ENCODE measurements at regions not wholly inside any gene's neighbourhood (a gene's known extent, or its start where the extent isn't known, plus 50 kb on each side); places are given as distances from the start of the nearest gene placed in this dataset.

GRCh38 chr16:31704138-31704537 is 169.5 kb upstream of the ZNF267 start:
- Histone ChIP-seq H3K9me3 (ENCODE audit: low read depth, low read length, poor library complexity, severe bottlenecking) (no peaks in the 10 kb centered on the region), H3K36me3 (ENCODE audit: insufficient read depth, low read length, poor library complexity, severe bottlenecking) (peaks cover 3% of the 10 kb centered on the region), H3K4me3 (ENCODE audit: low read depth, low read length, poor library complexity, severe bottlenecking) (no peak overlapping the region), H3K4me1 (ENCODE audit: insufficient read depth, low read length, poor library complexity, severe bottlenecking) (no peaks in the 10 kb centered on the region), H3K27me3 (replicated peaks; ENCODE audit: insufficient read depth, low read depth, low read length, poor library complexity) (no peaks in the 10 kb centered on the region), H3K27ac (ENCODE audit: low read depth, low read length, poor library complexity, severe bottlenecking) (no peak overlapping the region)
- DNase-seq (ENCODE audit: low spot score), result no peak
- intact Hi-C loops (cut with micrococcal nuclease; ENCODE audit: unreplicated experiment), result loop anchor here (5.0 kb wide), 1 partner anchor 197 kb away; the partner anchor contains the start of gene RUSF1
- no TSS peak for BruUV-seq (replicated peaks)
- TF ChIP-seq EZH2 (IDR thresholded peaks at IDR 0.05; ENCODE audit: borderline replicate concordance, low read depth, low read length, poor library complexity, severe bottlenecking) (no peak), CTCF (conservative IDR thresholded peaks at IDR 0.05; ENCODE audit: low read depth, low read length) (no peak)
- ChIA-PET CTCF (no interaction called here), POLR2A (ENCODE audit: low non-redundant PET) (no interaction called here)

- BruUV-seq (replicated peaks), result no TSS peak
- Histone ChIP-seq H3K27ac (ENCODE audit: low read depth, low read length, poor library complexity, severe bottlenecking) (no peak overlapping the region), H3K9me3 (ENCODE audit: low read depth, low read length, poor library complexity, severe bottlenecking) (no peaks in the 10 kb centered on the region), H3K4me3 (ENCODE audit: low read depth, low read length, poor library complexity, severe bottlenecking) (no peak overlapping the region), H3K36me3 (ENCODE audit: insufficient read depth, low read length, poor library complexity, severe bottlenecking) (peaks cover 3% of the 10 kb centered on the region), H3K4me1 (ENCODE audit: insufficient read depth, low read length, poor library complexity, severe bottlenecking) (no peaks in the 10 kb centered on the region), H3K27me3 (replicated peaks; ENCODE audit: insufficient read depth, low read depth, low read length, poor library complexity) (no peaks in the 10 kb centered on the region)
- no peak for DNase-seq (ENCODE audit: low spot score)
- CTCF ChIA-PET, result no interaction called here
- no peak for TF ChIP-seq EZH2 (IDR thresholded peaks at IDR 0.05; ENCODE audit: borderline replicate concordance, low read depth, low read length, poor library complexity, severe bottlenecking)
- no peak for TF ChIP-seq CTCF (conservative IDR thresholded peaks at IDR 0.05; ENCODE audit: low read depth, low read length)
- POLR2A ChIA-PET (ENCODE audit: low non-redundant PET), result no interaction called here
- intact Hi-C loops (cut with micrococcal nuclease; ENCODE audit: unreplicated experiment), result no loop called here
These were observed 168.2 kb upstream of the ZNF267 start for GRCh38 chr16:31705371-31705770.

GRCh38 chr16:31706318-31706717 is 167.3 kb upstream of the ZNF267 start:
- POLR2A ChIA-PET (ENCODE audit: low non-redundant PET), result no interaction called here
- no TSS peak for BruUV-seq (replicated peaks)
- peaks cover 3% of the 10 kb centered on the region for H3K36me3 ChIP-seq (ENCODE audit: insufficient read depth, low read length, poor library complexity, severe bottlenecking)
- no peak for DNase-seq (ENCODE audit: low spot score)
- intact Hi-C loops (cut with micrococcal nuclease; ENCODE audit: unreplicated experiment), result no loop called here
- H3K4me1 ChIP-seq (ENCODE audit: insufficient read depth, low read length, poor library complexity, severe bottlenecking), result no peaks in the 10 kb centered on the region
- no peaks in the 10 kb centered on the region for H3K9me3 ChIP-seq (ENCODE audit: low read depth, low read length, poor library complexity, severe bottlenecking)
- no peak overlapping the region for H3K27ac ChIP-seq (ENCODE audit: low read depth, low read length, poor library complexity, severe bottlenecking)
- CTCF ChIA-PET, result no interaction called here
- no peak overlapping the region for H3K4me3 ChIP-seq (ENCODE audit: low read depth, low read length, poor library complexity, severe bottlenecking)
- TF ChIP-seq CTCF (conservative IDR thresholded peaks at IDR 0.05; ENCODE audit: low read depth, low read length), result no peak
- TF ChIP-seq EZH2 (IDR thresholded peaks at IDR 0.05; ENCODE audit: borderline replicate concordance, low read depth, low read length, poor library complexity, severe bottlenecking), result no peak
- no peaks in the 10 kb centered on the region for H3K27me3 ChIP-seq (replicated peaks; ENCODE audit: insufficient read depth, low read depth, low read length, poor library complexity)

Measured in A673 (cell line).